ENCODE measurements at regions not wholly inside any gene's neighbourhood (a gene's known extent, or its start where the extent isn't known, plus 50 kb on each side); places are given as distances from the start of the nearest gene placed in this dataset.

DNA sequence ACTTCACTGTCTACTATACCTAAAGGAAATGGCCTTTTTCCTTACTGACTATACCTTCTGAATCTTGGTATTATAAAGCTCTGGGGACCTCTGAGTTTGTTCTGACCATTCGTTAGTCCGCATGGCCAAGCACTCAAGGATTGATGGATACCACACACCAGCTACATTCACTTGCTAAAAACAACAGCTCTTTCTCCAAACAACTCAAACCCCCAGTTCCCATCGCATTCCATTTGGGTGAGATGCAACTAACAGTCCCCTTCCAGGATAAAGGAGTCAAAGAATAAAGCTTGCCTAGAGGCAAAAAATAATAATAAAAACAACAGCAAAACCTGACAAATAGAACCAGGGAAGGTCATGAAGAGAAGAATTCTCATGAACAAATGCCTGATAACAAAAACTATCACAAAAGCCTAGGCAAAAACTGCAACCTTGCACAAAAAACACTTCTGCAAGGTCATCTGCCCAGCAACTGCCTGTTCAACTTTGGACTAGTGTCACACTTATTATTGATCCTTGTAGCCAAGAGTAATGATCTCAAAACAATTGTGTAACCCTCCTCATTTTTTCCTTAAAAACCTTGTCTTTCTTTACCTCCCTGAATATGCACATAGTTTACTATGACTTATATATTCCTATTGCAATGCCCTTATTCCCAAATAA, 139.0 kb upstream of the GUCY1A2 start:
- TF ChIP-seq TAF1 (conservative IDR thresholded peaks at IDR 0.05) (no peak), RAD21 (IDR thresholded peaks at IDR 0.05) (no peak), JUND (IDR thresholded peaks at IDR 0.05) (peak in 1 of 2 donors; percentile 54), YY1 (IDR thresholded peaks at IDR 0.05) (peak; percentile 42), SP1 (IDR thresholded peaks at IDR 0.05) (no peak), EGR1 (IDR thresholded peaks at IDR 0.05; ENCODE audit: low read depth in 2 of 2) (no peak)
- TF ChIP-seq, protein P1, sequence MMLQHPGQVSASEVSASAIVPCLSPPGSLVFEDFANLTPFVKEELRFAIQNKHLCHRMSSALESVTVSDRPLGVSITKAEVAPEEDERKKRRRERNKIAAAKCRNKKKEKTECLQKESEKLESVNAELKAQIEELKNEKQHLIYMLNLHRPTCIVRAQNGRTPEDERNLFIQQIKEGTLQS (IDR thresholded peaks at IDR 0.05), result no peak
- TF ChIP-seq, protein P2, sequence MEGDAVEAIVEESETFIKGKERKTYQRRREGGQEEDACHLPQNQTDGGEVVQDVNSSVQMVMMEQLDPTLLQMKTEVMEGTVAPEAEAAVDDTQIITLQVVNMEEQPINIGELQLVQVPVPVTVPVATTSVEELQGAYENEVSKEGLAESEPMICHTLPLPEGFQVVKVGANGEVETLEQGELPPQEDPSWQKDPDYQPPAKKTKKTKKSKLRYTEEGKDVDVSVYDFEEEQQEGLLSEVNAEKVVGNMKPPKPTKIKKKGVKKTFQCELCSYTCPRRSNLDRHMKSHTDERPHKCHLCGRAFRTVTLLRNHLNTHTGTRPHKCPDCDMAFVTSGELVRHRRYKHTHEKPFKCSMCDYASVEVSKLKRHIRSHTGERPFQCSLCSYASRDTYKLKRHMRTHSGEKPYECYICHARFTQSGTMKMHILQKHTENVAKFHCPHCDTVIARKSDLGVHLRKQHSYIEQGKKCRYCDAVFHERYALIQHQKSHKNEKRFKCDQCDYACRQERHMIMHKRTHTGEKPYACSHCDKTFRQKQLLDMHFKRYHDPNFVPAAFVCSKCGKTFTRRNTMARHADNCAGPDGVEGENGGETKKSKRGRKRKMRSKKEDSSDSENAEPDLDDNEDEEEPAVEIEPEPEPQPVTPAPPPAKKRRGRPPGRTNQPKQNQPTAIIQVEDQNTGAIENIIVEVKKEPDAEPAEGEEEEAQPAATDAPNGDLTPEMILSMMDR (IDR thresholded peaks at IDR 0.05; ENCODE audit: low read depth, low read length, missing input control), result no peak
- TF ChIP-seq, protein P3, sequence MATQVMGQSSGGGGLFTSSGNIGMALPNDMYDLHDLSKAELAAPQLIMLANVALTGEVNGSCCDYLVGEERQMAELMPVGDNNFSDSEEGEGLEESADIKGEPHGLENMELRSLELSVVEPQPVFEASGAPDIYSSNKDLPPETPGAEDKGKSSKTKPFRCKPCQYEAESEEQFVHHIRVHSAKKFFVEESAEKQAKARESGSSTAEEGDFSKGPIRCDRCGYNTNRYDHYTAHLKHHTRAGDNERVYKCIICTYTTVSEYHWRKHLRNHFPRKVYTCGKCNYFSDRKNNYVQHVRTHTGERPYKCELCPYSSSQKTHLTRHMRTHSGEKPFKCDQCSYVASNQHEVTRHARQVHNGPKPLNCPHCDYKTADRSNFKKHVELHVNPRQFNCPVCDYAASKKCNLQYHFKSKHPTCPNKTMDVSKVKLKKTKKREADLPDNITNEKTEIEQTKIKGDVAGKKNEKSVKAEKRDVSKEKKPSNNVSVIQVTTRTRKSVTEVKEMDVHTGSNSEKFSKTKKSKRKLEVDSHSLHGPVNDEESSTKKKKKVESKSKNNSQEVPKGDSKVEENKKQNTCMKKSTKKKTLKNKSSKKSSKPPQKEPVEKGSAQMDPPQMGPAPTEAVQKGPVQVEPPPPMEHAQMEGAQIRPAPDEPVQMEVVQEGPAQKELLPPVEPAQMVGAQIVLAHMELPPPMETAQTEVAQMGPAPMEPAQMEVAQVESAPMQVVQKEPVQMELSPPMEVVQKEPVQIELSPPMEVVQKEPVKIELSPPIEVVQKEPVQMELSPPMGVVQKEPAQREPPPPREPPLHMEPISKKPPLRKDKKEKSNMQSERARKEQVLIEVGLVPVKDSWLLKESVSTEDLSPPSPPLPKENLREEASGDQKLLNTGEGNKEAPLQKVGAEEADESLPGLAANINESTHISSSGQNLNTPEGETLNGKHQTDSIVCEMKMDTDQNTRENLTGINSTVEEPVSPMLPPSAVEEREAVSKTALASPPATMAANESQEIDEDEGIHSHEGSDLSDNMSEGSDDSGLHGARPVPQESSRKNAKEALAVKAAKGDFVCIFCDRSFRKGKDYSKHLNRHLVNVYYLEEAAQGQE (IDR thresholded peaks at IDR 0.05), result no peak
- TF ChIP-seq, protein P4, sequence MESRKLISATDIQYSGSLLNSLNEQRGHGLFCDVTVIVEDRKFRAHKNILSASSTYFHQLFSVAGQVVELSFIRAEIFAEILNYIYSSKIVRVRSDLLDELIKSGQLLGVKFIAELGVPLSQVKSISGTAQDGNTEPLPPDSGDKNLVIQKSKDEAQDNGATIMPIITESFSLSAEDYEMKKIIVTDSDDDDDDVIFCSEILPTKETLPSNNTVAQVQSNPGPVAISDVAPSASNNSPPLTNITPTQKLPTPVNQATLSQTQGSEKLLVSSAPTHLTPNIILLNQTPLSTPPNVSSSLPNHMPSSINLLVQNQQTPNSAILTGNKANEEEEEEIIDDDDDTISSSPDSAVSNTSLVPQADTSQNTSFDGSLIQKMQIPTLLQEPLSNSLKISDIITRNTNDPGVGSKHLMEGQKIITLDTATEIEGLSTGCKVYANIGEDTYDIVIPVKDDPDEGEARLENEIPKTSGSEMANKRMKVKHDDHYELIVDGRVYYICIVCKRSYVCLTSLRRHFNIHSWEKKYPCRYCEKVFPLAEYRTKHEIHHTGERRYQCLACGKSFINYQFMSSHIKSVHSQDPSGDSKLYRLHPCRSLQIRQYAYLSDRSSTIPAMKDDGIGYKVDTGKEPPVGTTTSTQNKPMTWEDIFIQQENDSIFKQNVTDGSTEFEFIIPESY (IDR thresholded peaks at IDR 0.05), result no peak
- TF ChIP-seq, protein P5, sequence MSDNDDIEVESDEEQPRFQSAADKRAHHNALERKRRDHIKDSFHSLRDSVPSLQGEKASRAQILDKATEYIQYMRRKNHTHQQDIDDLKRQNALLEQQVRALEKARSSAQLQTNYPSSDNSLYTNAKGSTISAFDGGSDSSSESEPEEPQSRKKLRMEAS (IDR thresholded peaks at IDR 0.05), result peak; percentile 20

Data from liver (tissue), 3 donors.